Vagina (tissue), 2 donors: ENCODE measurements at regions not wholly inside any gene's neighbourhood (a gene's known extent, or its start where the extent isn't known, plus 50 kb on each side); places are given as distances from the start of the nearest gene placed in this dataset.

Experiments
- DNase-seq, 2 donors: peaks; one replicate each; pipeline ENCODE4 v3.0.0-alpha.2; 2017; ENCODE audit errors: extremely low spot score in 2 of 2
- H3K27ac ChIP-seq: fragments of 200-600 bp; sonication (generic); one replicate; pipeline ENCODE4 v1.5.1; 2019
- H3K27me3 ChIP-seq: fragments of 200-600 bp; sonication (generic); one replicate; pipeline ENCODE4 v1.5.1; 2019
- H3K36me3 ChIP-seq, 2 donors: fragments of 200-600 bp; sonication (generic); one replicate each; pipeline ENCODE4 v1.5.1; 2017 to 2019
- H3K4me1 ChIP-seq: fragments of 200-600 bp; sonication (generic); one replicate; pipeline ENCODE4 v1.5.1; 2019
- H3K4me3 ChIP-seq, 2 donors: fragments of 200-600 bp; sonication (generic); 1 replicate in 1 of 2; 2 replicates in 1 of 2; pipeline ENCODE4 v1.5.1; 2016 to 2019
- H3K9me3 ChIP-seq: fragments of 200-600 bp; sonication (generic); one replicate; pipeline ENCODE4 v1.5.1; 2019
- POLR2A ChIP-seq, 2 donors: fragments of 450-650 bp; IDR thresholded peaks; one replicate each; pipeline ENCODE4 v1.6.1; 2017; ENCODE audit warnings: antibody characterized with exemption in 2 of 2, mild to moderate bottlenecking in 2 of 2, moderate library complexity in 2 of 2
- POLR2AphosphoS5 ChIP-seq, 2 donors: sonication (generic); formaldehyde crosslinking; IDR thresholded peaks; one replicate each; pipeline ENCODE4 v1.9.0; 2017; ENCODE audit warnings: antibody characterized with exemption in 2 of 2, mild to moderate bottlenecking in 2 of 2, low read depth in 1 of 2; ENCODE audit not compliant: insufficient read depth in 1 of 2
- intact Hi-C: fragments of 100-400 bp; cut with DNase I; formaldehyde crosslinking; loops from one replicate; pipeline ENCODE4 v1.15.1; 2023
- TF ChIP-seq, protein P1 (sequence below), 3 experiments: fragments of 450-650 bp in 2 of 3; fragments of 200-600 bp in 1 of 3; sonication (generic) in 1 of 3; IDR thresholded peaks; one replicate each; pipeline ENCODE4 v1.5.1; 2017 to 2019; ENCODE audit warnings: antibody characterized with exemption in 3 of 3, mild to moderate bottlenecking in 2 of 3, moderate library complexity in 2 of 3

DNA sequence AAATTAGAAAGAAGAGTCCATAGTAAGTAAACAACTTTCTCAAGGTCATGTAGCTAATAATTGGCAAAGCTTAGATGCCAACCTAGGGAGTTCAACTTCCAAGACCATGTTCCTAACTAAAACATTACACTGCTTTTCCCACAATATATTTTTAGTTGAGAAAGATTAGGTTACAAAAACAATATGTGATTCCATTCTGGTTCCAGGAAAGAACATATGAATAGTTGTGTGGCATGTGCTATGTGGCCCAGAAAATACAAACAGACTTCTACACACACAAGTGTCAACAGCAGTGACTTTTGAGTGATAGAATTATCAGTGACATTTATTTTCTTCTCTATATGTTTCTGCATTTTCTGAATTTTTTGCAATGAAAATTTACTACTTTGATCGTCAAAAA is 62.7 kb upstream of the EDNRA start:
- no peak for DNase-seq
- no peak overlapping the region for H3K4me3 ChIP-seq
- no peaks in the 10 kb centered on the region for H3K9me3 ChIP-seq
- intact Hi-C loops: no loop called here
- H3K36me3 ChIP-seq: no peaks in the 10 kb centered on the region
- no peaks in the 10 kb centered on the region for H3K27me3 ChIP-seq
- no peak overlapping the region for H3K27ac ChIP-seq
- H3K4me1 ChIP-seq: no peaks in the 10 kb centered on the region
- TF ChIP-seq, protein P1, sequence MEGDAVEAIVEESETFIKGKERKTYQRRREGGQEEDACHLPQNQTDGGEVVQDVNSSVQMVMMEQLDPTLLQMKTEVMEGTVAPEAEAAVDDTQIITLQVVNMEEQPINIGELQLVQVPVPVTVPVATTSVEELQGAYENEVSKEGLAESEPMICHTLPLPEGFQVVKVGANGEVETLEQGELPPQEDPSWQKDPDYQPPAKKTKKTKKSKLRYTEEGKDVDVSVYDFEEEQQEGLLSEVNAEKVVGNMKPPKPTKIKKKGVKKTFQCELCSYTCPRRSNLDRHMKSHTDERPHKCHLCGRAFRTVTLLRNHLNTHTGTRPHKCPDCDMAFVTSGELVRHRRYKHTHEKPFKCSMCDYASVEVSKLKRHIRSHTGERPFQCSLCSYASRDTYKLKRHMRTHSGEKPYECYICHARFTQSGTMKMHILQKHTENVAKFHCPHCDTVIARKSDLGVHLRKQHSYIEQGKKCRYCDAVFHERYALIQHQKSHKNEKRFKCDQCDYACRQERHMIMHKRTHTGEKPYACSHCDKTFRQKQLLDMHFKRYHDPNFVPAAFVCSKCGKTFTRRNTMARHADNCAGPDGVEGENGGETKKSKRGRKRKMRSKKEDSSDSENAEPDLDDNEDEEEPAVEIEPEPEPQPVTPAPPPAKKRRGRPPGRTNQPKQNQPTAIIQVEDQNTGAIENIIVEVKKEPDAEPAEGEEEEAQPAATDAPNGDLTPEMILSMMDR (IDR thresholded peaks at IDR 0.05): no peak
- TF ChIP-seq POLR2AphosphoS5 (IDR thresholded peaks at IDR 0.05; ENCODE audit: insufficient read depth in 1 of 2, low read depth in 1 of 2) (no peak), POLR2A (IDR thresholded peaks at IDR 0.05) (no peak)

DNA sequence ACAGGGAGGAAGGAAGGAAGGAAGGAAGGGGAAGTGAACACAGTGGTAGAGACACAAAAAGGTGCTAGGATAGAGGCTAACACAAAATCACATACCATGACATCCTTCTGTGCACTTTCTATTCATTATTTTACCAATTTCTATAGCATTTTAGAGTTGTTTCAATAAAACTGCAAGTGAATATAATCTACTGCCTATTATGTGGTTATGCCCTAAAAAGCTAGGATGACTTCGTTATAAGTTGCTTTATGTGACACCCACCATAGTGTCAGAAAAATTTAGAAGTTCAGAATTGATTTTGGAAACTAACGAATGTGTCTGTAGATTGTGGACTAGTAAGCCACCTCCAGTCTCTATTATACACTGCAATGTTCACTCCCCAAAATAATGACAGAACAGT is 59.4 kb upstream of the EDNRA start:
- Histone ChIP-seq H3K4me3 (no peak overlapping the region), H3K27me3 (no peaks in the 10 kb centered on the region), H3K36me3 (no peaks in the 10 kb centered on the region), H3K27ac (no peak overlapping the region), H3K4me1 (no peaks in the 10 kb centered on the region), H3K9me3 (no peaks in the 10 kb centered on the region)
- TF ChIP-seq POLR2AphosphoS5 (IDR thresholded peaks at IDR 0.05; ENCODE audit: insufficient read depth in 1 of 2, low read depth in 1 of 2) (no peak), POLR2A (IDR thresholded peaks at IDR 0.05) (no peak)
- TF ChIP-seq, protein P1 (IDR thresholded peaks at IDR 0.05): no peak
- no peak for DNase-seq
- intact Hi-C loops: no loop called here

DNA sequence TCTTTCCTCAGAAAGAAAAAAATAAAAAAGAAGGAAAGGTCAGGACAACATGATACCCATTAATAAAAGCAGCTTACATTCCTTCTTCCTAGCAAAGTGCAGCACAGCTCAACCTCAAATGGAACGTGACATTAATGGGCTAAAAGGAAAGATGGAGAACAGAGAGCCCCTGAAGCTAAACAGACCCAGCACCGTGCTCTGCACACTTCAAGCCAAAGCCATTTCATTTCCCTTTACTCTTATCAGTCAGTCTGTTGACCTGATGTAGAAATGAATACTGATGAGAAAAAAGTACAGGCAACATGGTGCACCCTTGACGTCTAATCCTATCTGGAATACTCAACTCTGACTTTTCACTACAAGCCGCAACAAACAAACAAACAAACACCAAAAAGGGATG is 57.7 kb upstream of the EDNRA start:
- Histone ChIP-seq H3K36me3 (no peaks in the 10 kb centered on the region), H3K4me1 (no peaks in the 10 kb centered on the region), H3K9me3 (no peaks in the 10 kb centered on the region), H3K27me3 (no peaks in the 10 kb centered on the region), H3K27ac (no peak overlapping the region), H3K4me3 (no peak overlapping the region)
- TF ChIP-seq, protein P1 (IDR thresholded peaks at IDR 0.05): no peak
- TF ChIP-seq POLR2AphosphoS5 (IDR thresholded peaks at IDR 0.05; ENCODE audit: insufficient read depth in 1 of 2, low read depth in 1 of 2) (no peak), POLR2A (IDR thresholded peaks at IDR 0.05) (no peak)
- no peak for DNase-seq
- intact Hi-C loops: no loop called here

DNA sequence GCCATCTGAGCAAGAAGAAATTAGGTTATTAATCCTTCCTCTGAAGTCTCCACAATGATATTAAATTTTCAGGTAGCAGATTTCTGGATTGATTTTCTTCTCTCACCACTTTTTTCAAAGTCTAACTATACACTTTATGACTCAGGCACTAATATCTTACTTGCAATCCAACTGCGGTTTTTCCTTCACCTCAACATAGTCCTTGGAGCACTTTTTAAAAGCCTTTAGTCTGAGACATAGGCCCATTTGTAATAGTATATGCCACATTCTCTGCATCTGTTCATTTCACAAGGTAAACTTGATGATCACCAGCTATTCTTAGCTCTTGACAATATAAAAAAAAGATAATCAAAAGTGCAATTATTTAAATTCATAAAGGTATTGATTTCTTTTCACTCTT is 55.9 kb upstream of the EDNRA start:
- no peak for TF ChIP-seq POLR2AphosphoS5 (IDR thresholded peaks at IDR 0.05; ENCODE audit: insufficient read depth in 1 of 2, low read depth in 1 of 2)
- TF ChIP-seq, protein P1 (IDR thresholded peaks at IDR 0.05): no peak
- TF ChIP-seq POLR2A (IDR thresholded peaks at IDR 0.05): no peak

DNA sequence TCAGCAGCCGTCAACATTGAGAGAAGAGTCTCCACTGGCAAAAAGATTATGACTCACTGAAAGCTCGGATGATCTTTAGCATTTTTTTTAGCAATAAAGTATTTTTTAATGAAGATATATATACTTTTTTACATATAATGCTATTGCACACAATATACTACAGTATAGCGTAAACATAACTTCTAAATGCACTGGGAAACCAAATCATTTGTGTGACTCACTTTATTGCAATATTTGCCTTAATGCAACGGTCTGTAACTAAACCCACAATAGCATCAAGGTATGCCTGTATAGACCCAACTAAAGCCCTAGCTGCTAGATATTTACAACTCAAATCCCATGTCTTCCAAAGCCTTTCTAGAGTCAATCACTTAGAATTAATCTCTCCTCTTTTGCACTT is 52.3 kb upstream of the EDNRA start:
- Histone ChIP-seq H3K4me1 (no peaks in the 10 kb centered on the region), H3K4me3 (no peak overlapping the region), H3K36me3 (no peaks in the 10 kb centered on the region), H3K27me3 (no peaks in the 10 kb centered on the region), H3K9me3 (peaks cover 3% of the 10 kb centered on the region), H3K27ac (no peak overlapping the region)
- intact Hi-C loops: no loop called here
- TF ChIP-seq, protein P1 (IDR thresholded peaks at IDR 0.05): no peak
- TF ChIP-seq POLR2AphosphoS5 (IDR thresholded peaks at IDR 0.05; ENCODE audit: insufficient read depth in 1 of 2, low read depth in 1 of 2): no peak
- no peak for TF ChIP-seq POLR2A (IDR thresholded peaks at IDR 0.05)
- no peak for DNase-seq

More for the DNA sequence above, 55.9 kb upstream of the EDNRA start:
- no peak overlapping the region for H3K27ac ChIP-seq
- intact Hi-C loops: no loop called here
- H3K4me3 ChIP-seq: no peak overlapping the region
- H3K27me3 ChIP-seq: no peaks in the 10 kb centered on the region
- H3K9me3 ChIP-seq: no peaks in the 10 kb centered on the region
- DNase-seq: no peak
- no peaks in the 10 kb centered on the region for H3K4me1 ChIP-seq
- H3K36me3 ChIP-seq: no peaks in the 10 kb centered on the region
